GM18858 (cell line): ENCODE measurements at regions not wholly inside any gene's neighbourhood (a gene's known extent, or its start where the extent isn't known, plus 50 kb on each side); places are given as distances from the start of the nearest gene placed in this dataset.
"Not testable (repeated sequence)": the region's sequence is repeated elsewhere in the genome, so short reads cannot be mapped to it uniquely, and the experiment has no call there.

Experiments
- ATAC-seq: cut with Tn5 transposase; IDR thresholded peaks from one replicate; pipeline ENCODE4 v1.9.1; 2021; ENCODE audit not compliant: unreplicated experiment

GRCh38 chr5:57002959-57003485, 51.1 kb upstream of the MIER3 start:
- no peak for ATAC-seq

GRCh38 chr5:57003566-57003965, 51.6 kb upstream of the MIER3 start:
- ATAC-seq: not testable (repeated sequence)

DNA sequence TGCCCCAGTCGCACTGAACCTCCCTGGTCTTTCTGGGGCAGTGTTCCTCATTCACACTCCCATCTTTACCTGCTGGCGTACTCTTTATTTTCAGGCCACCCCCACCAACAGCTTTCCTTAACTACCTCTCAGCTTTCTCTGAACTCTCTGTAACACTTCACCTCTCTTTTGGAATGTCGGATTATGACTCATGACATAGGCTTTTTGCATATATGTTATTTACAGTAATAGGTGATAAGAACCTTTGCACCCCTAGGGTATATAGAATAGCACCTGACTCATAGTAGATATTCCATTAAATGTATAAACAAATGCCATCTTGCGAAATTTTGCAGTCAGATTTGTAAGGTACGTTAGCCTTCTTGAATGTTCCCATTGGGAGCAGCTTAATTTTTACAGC, 52.9 kb upstream of the MIER3 start:
- no peak for ATAC-seq

DNA sequence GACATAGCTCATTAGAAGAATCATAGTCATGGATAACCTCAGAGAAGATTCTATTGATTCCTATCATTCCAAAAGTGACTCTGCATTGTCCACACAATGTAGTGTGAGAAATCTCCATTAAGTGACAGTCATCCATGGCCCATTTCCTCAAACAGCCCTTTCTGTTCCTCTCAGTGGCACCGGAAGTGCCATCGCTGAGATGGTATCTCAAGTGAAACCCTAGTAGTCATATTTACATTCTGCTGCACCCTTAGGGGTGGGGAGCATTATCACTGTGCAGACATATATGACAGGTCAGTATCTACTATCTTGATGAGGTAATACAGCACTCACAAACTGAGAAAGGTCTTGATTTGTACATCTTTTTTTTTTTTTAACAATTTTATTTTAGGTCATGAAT, 55.4 kb upstream of the MIER3 start:
- ATAC-seq: peak; percentile 69

DNA sequence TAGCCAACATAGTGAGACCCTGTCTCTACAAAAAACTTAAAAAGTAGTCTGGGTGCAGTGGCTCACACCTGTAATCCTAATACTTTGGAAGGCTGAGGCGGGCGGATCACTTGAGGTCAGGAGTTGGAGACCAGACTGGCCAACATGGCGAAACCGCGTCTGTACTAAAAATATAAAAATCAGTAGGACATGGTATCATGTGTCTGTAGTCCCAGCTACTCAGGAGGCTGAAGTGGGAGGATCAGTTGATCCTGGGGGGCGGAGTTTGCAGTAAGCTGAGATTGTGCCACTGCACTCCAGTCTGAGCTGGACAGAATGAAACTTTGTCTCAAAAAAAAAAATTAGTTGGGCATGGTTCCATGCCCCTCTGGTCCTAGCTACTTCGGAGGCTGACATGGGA, 57.9 kb upstream of the MIER3 start:
- ATAC-seq: no peak

- ATAC-seq: no peak
Measured at GRCh38 chr5:57010786-57011185, 58.9 kb upstream of the MIER3 start.

GRCh38 chr5:57012511-57012910, 60.6 kb upstream of the MIER3 start:
- no peak for ATAC-seq

- no peak for ATAC-seq
Measured at GRCh38 chr5:57025961-57026360, 74.0 kb upstream of the MIER3 start.

DNA sequence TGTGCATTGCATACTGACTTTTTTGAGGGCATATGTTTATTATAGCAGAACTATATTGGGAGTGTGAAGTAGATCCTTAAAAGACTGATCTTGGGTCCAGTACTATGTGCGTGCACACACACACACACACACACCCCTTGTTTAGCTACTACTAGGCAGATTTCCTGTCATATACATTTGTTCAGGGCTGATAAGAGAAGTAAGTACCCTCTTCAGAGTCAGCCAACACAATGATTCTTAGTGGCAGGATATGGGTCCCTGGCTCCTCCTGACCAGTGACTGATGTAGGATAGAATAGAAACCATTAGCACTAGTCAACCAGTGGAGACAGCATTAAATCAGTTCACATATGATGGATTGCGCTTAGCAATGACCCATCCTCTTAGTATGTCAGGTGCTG, 76.2 kb upstream of the MIER3 start:
- no peak for ATAC-seq

- ATAC-seq: no peak
Measured at GRCh38 chr5:57032151-57032551, 80.2 kb upstream of the MIER3 start.

DNA sequence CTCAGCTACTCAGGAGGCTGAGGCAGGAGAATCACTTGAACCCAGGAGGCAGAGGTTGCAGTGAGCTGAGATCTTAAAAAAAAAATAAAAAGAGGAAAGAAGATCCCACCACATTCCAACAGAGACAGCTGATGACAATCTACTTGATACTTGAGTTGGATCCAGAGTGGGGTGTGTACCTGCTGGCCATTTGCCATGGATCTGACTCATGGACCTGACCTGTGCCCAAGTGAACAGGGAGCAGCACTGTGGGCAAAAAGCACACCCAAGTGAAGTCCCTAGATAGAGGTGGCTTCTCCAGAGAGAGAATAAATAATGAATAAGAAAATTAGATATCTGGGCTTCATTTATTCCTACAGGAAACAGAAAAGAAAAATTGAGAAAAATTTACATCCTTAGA, 81.2 kb upstream of the MIER3 start:
- ATAC-seq: no peak

- ATAC-seq: no peak
Measured at GRCh38 chr5:57033503-57033902, 81.6 kb upstream of the MIER3 start.

GRCh38 chr5:57034201-57034916, 82.4 kb upstream of the MIER3 start:
- no peak for ATAC-seq

- ATAC-seq: no peak
Measured at GRCh38 chr5:57035955-57036354, 84.0 kb upstream of the MIER3 start.

DNA sequence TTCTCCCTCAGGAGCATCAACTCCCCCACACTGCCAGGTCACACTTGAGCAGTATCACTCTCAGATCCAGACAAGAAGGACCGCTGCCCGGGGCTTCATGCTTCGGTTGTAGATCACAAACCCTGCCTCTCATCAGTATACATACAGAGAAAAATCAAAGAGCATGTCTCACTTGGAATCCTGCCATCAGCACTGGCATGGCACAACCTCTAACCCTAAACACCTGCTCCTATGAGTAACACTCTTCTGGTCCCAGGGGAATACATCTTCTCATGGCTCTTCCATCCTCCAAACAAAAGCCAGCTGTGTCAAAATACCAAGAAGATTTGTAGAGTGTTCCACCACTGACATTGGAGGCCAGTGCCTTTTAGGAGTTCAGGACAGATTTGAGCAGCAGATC, 84.8 kb upstream of the MIER3 start:
- ATAC-seq: no peak

DNA sequence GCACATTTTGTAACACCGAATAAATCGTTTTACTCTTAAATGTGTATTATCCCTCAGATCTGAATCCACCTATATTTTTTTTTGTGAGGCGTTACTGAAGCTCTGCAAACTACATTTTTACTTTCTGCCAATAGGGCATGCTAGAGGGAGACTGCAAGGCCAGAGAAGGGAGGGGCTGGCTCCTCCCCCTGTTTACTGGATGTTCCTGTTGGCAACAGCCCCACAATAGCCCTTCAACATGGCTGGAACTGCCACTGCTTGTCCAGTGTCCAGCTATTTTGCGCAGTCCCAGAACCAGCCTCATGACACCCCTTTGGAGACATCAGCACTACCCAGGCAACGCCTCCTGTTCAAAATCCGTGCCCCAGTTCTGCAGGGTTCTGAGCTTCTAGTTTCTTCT, 85.4 kb upstream of the MIER3 start:
- ATAC-seq: no peak

- ATAC-seq: no peak
Measured at GRCh38 chr5:57041570-57041969, 89.6 kb upstream of the MIER3 start.

- ATAC-seq: no peak
Measured at GRCh38 chr5:57042524-57042931, 90.6 kb upstream of the MIER3 start.

DNA sequence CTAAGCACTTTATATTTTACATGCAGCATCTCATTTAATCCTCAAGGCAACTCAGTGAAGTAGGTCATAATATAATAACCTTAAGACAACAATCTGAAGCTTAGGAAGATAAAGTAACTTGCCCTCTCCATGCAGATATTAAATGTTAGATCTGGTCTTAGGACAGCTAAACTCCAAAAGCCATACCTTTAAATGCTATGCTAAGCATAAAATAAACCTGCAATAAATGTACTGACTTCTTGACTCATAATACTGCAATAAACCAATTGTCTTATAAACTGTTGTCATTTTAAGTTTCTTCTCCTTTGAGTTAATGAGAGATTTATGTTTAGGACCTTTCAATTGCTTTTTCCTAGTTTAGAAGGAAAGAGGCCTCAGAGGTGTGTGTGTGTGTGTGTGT, 102.2 kb upstream of the MIER3 start:
- no peak for ATAC-seq

DNA sequence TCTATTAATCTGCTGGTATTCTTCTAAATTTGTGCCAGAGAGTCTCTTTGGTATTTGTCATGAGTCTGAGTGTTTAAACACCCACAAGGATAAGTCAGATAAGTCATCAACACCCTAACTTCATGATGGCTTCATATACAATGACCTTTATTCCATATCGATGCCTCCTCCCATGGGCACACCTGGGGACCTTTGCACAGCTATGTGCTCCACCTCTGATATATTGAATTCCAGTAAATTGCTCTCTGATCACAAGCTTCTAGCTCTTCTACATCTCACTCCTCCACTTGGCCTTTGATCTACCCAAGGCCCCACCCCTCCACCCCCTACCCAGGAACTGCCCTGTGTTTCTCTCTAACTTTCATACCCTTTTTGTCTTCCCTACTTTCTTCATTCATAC, 102.7 kb upstream of the MIER3 start:
- ATAC-seq: no peak

- no peak for ATAC-seq
Measured at GRCh38 chr5:57055731-57056130, 103.8 kb upstream of the MIER3 start.

DNA sequence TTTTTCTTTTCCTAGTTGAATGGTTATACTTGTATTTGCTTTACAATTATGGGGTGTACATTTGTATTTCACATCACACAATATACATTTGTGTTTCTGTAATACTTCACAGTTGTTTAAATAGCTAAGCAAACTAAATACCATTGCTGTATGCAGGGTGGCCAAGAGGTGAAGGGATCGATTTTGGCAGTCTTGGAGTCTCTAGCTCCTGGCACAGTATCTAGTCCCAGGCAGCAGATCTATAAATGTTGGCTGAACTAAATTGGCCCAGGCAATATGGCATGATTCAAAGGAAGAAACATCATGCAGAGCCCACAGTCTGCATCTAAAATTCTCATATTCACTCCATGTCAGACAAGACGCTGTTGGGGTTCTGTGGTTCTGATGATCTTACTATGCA, 110.1 kb upstream of the GPBP1 start:
- ATAC-seq: no peak

- no peak for ATAC-seq
Measured at GRCh38 chr5:57066924-57067596, 106.8 kb upstream of the GPBP1 start.
